GM12873 (cell line): ENCODE measurements at regions not wholly inside any gene's neighbourhood (a gene's known extent, or its start where the extent isn't known, plus 50 kb on each side); places are given as distances from the start of the nearest gene placed in this dataset.

Experiments
- CTCF ChIP-seq: IDR thresholded peaks from 2 replicates; pipeline ENCODE4 v1.5.1; 2012; ENCODE audit warnings: low read depth, mild to moderate bottlenecking, moderate library complexity, low read length, control low read depth; ENCODE audit not compliant: insufficient read depth; ENCODE audit errors: missing control alignments

- TF ChIP-seq CTCF, result no peak
Observed at GRCh38 chr6:154561750-154562149, 51.3 kb upstream of the CNKSR3 start.

GRCh38 chr6:154565331-154565730, 54.8 kb upstream of the CNKSR3 start:
- no peak for TF ChIP-seq CTCF

- no peak for TF ChIP-seq CTCF
Observed at GRCh38 chr6:154566866-154567265, 56.4 kb upstream of the CNKSR3 start.

- TF ChIP-seq CTCF, result no peak
Observed at GRCh38 chr6:154567695-154568220, 57.3 kb upstream of the CNKSR3 start.

- TF ChIP-seq CTCF, result no peak
Observed at GRCh38 chr6:154569156-154569862, 58.8 kb upstream of the CNKSR3 start.

GRCh38 chr6:154570505-154570904, 60.0 kb upstream of the CNKSR3 start:
- TF ChIP-seq CTCF, result no peak

GRCh38 chr6:154572556-154572955, 62.1 kb upstream of the CNKSR3 start:
- TF ChIP-seq CTCF, result no peak
